ENCODE measurements at regions not wholly inside any gene's neighbourhood (a gene's known extent, or its start where the extent isn't known, plus 50 kb on each side); places are given as distances from the start of the nearest gene placed in this dataset.

DNA sequence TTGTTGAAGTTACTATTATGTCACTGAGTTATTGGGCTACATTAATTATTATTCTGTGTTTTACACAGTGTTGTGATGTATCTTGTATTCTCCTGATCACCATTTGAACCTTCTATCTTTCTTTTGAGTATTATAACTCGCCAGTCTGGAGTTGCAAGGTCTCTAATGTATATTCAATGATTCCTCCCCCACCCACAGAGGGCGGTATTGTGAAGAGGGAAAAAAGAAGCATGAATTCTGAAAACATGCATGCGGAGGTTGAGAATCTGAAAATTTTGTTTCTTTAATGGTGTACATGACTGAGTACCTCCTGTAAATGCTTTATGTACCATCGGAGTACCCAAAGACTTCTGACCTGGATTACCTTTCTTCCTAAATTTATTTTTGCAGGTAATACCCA, 266.6 kb downstream of the NR4A2 start:
- Histone ChIP-seq H3K14ac (ENCODE audit: low read length in 2 of 2) (no peak overlapping the region), H3K4ac (ENCODE audit: low read depth in 1 of 2, low read length in 2 of 2) (no peak overlapping the region), H4K91ac (ENCODE audit: low read length) (no peak overlapping the region), H2AFZ (ENCODE audit: low read depth, low read length) (no peak overlapping the region), H2BK5ac (ENCODE audit: low read depth, low read length, poor library complexity, severe bottlenecking) (no peak overlapping the region), H4K8ac (ENCODE audit: low read length) (no peak overlapping the region), H3K36me3 (ENCODE audit: control insufficient read depth in 1 of 2, insufficient read depth in 2 of 2, low read depth in 1 of 2, low read length in 2 of 2) (no peaks in the 10 kb centered on the region), H3K9me3 (ENCODE audit: control insufficient read depth, low read length) (no peaks in the 10 kb centered on the region), H3K9ac (ENCODE audit: low read length) (no peak overlapping the region), H3K27me3 (ENCODE audit: control insufficient read depth in 1 of 2, insufficient read depth in 1 of 2, low read length in 2 of 2) (no peaks in the 10 kb centered on the region), H2BK15ac (ENCODE audit: low read depth, poor library complexity, severe bottlenecking) (no peak overlapping the region), H3K23ac (ENCODE audit: low read length in 2 of 2) (no peak overlapping the region), H3K27ac (ENCODE audit: low read length, poor library complexity, severe bottlenecking) (no peak overlapping the region), H3K79me1 (replicated peaks; ENCODE audit: low read length, poor library complexity, severe bottlenecking) (no peaks in the 10 kb centered on the region), H2BK120ac (ENCODE audit: low read depth, low read length) (no peak overlapping the region), H3K4me1 (ENCODE audit: control insufficient read depth, insufficient read depth, low read depth, low read length) (no peaks in the 10 kb centered on the region), H3K18ac (ENCODE audit: low read depth in 1 of 2, low read length in 2 of 2) (no peak overlapping the region), H2BK12ac (ENCODE audit: low read length in 2 of 2) (no peak overlapping the region), H2AK5ac (ENCODE audit: low read length, severe bottlenecking) (no peak overlapping the region), H3K4me3 (ENCODE audit: insufficient read depth in 1 of 2, low read depth in 1 of 2, low read length in 2 of 2) (no peak overlapping the region), H3K4me2 (ENCODE audit: low read length, poor library complexity, severe bottlenecking) (no peak overlapping the region)
- no peak for DNase-seq
- 93% methylated on average over 1 of the region's 4 CpGs for WGBS

DNA sequence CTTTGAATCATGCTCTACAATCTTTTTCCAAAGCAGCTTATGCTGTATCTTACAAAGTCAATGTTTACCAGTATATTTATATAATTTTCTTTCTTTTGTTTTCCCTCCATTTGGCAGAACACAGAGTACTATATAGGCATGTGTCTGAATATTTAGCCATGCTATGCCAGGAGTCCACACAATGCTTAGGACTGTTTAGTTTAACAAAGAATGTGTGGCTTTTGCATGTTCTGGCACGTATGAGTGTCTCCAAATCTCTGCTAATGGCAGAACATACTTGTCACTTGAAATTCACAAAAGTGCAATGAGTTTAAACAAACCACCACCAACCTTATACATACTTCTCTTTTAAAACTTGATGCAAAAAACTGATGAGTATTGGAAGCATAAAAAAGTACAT, 268.0 kb downstream of the NR4A2 start:
- 33% methylated on average over 1 of the region's 1 CpG for WGBS
- Histone ChIP-seq H3K4me1 (ENCODE audit: control insufficient read depth, insufficient read depth, low read depth, low read length) (no peaks in the 10 kb centered on the region), H2AFZ (ENCODE audit: low read depth, low read length) (no peak overlapping the region), H3K36me3 (ENCODE audit: control insufficient read depth in 1 of 2, insufficient read depth in 2 of 2, low read depth in 1 of 2, low read length in 2 of 2) (no peaks in the 10 kb centered on the region), H4K8ac (ENCODE audit: low read length) (no peak overlapping the region), H2BK120ac (ENCODE audit: low read depth, low read length) (no peak overlapping the region), H2AK5ac (ENCODE audit: low read length, severe bottlenecking) (no peak overlapping the region), H3K4ac (ENCODE audit: low read depth in 1 of 2, low read length in 2 of 2) (no peak overlapping the region), H4K91ac (ENCODE audit: low read length) (no peak overlapping the region), H3K4me2 (ENCODE audit: low read length, poor library complexity, severe bottlenecking) (no peak overlapping the region), H3K9me3 (ENCODE audit: control insufficient read depth, low read length) (no peaks in the 10 kb centered on the region), H2BK15ac (ENCODE audit: low read depth, poor library complexity, severe bottlenecking) (no peak overlapping the region), H3K23ac (ENCODE audit: low read length in 2 of 2) (no peak overlapping the region), H2BK5ac (ENCODE audit: low read depth, low read length, poor library complexity, severe bottlenecking) (no peak overlapping the region), H3K9ac (ENCODE audit: low read length) (no peak overlapping the region), H2BK12ac (ENCODE audit: low read length in 2 of 2) (no peak overlapping the region), H3K79me1 (replicated peaks; ENCODE audit: low read length, poor library complexity, severe bottlenecking) (no peaks in the 10 kb centered on the region), H3K4me3 (ENCODE audit: insufficient read depth in 1 of 2, low read depth in 1 of 2, low read length in 2 of 2) (no peak overlapping the region), H3K27me3 (ENCODE audit: control insufficient read depth in 1 of 2, insufficient read depth in 1 of 2, low read length in 2 of 2) (no peaks in the 10 kb centered on the region), H3K18ac (ENCODE audit: low read depth in 1 of 2, low read length in 2 of 2) (no peak overlapping the region), H3K27ac (ENCODE audit: low read length, poor library complexity, severe bottlenecking) (no peak overlapping the region), H3K14ac (ENCODE audit: low read length in 2 of 2) (no peak overlapping the region)
- no peak for DNase-seq

DNA sequence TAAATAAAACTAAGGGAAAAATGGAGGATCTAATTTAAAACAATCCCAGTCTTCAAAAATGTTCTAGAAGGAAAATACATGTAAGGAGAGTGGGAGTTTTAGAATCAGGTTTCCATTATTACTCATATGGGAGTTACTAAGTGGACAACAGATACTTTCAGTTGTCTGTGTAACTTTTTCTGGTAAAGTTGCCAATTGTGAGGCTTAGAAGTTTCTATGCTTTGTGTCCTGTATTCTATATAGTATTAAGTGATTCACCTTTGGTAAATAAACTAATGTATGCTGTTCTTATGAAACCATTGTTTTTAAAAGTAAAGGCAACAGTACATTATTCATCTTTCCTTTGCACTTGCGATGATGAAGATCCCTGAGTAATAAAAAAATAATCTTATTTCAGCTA, 274.9 kb downstream of the NR4A2 start:
- 71% methylated on average over 1 of the region's 1 CpG for WGBS
- Histone ChIP-seq H3K79me1 (replicated peaks; ENCODE audit: low read length, poor library complexity, severe bottlenecking) (no peaks in the 10 kb centered on the region), H2BK12ac (ENCODE audit: low read length in 2 of 2) (no peak overlapping the region), H2AK5ac (ENCODE audit: low read length, severe bottlenecking) (no peak overlapping the region), H4K8ac (ENCODE audit: low read length) (no peak overlapping the region), H3K4me3 (ENCODE audit: insufficient read depth in 1 of 2, low read depth in 1 of 2, low read length in 2 of 2) (no peak overlapping the region), H3K9ac (ENCODE audit: low read length) (no peak overlapping the region), H3K36me3 (ENCODE audit: control insufficient read depth in 1 of 2, insufficient read depth in 2 of 2, low read depth in 1 of 2, low read length in 2 of 2) (no peaks in the 10 kb centered on the region), H2AFZ (ENCODE audit: low read depth, low read length) (no peak overlapping the region), H4K91ac (ENCODE audit: low read length) (no peak overlapping the region), H3K18ac (ENCODE audit: low read depth in 1 of 2, low read length in 2 of 2) (no peak overlapping the region), H3K27me3 (ENCODE audit: control insufficient read depth in 1 of 2, insufficient read depth in 1 of 2, low read length in 2 of 2) (no peaks in the 10 kb centered on the region), H3K9me3 (ENCODE audit: control insufficient read depth, low read length) (no peaks in the 10 kb centered on the region), H3K14ac (ENCODE audit: low read length in 2 of 2) (no peak overlapping the region), H3K27ac (ENCODE audit: low read length, poor library complexity, severe bottlenecking) (no peak overlapping the region), H3K23ac (ENCODE audit: low read length in 2 of 2) (no peak overlapping the region), H3K4me1 (ENCODE audit: control insufficient read depth, insufficient read depth, low read depth, low read length) (no peaks in the 10 kb centered on the region), H2BK15ac (ENCODE audit: low read depth, poor library complexity, severe bottlenecking) (no peak overlapping the region), H3K4ac (ENCODE audit: low read depth in 1 of 2, low read length in 2 of 2) (no peak overlapping the region), H2BK5ac (ENCODE audit: low read depth, low read length, poor library complexity, severe bottlenecking) (no peak overlapping the region), H2BK120ac (ENCODE audit: low read depth, low read length) (no peak overlapping the region), H3K4me2 (ENCODE audit: low read length, poor library complexity, severe bottlenecking) (no peak overlapping the region)
- no peak for DNase-seq

DNA sequence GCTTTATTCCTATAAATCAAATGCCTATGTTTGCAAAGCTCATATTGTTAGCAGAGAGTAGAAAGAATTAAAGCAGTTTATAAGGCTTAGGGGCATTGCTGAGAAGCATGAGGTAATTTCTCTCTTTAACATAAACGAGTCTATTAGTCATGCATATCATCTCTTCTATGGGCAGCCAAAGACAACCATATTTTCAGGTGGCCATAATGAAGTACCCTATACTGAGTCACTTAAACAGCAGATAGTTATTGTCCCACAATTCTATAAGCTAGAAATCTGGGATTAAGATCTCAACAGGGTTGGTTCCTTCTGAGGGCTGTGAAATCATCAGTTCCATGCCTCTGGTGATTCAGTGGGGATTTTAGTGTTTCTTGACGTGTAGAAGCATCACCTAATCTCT, 277.5 kb downstream of the NR4A2 start:
- Histone ChIP-seq H3K14ac (ENCODE audit: low read length in 2 of 2) (no peak overlapping the region), H3K4me3 (ENCODE audit: insufficient read depth in 1 of 2, low read depth in 1 of 2, low read length in 2 of 2) (no peak overlapping the region), H3K27ac (ENCODE audit: low read length, poor library complexity, severe bottlenecking) (no peak overlapping the region), H3K79me1 (replicated peaks; ENCODE audit: low read length, poor library complexity, severe bottlenecking) (no peaks in the 10 kb centered on the region), H3K18ac (ENCODE audit: low read depth in 1 of 2, low read length in 2 of 2) (no peak overlapping the region), H3K4me2 (ENCODE audit: low read length, poor library complexity, severe bottlenecking) (no peak overlapping the region), H2BK5ac (ENCODE audit: low read depth, low read length, poor library complexity, severe bottlenecking) (no peak overlapping the region), H3K36me3 (ENCODE audit: control insufficient read depth in 1 of 2, insufficient read depth in 2 of 2, low read depth in 1 of 2, low read length in 2 of 2) (no peaks in the 10 kb centered on the region), H4K8ac (ENCODE audit: low read length) (no peak overlapping the region), H3K27me3 (ENCODE audit: control insufficient read depth in 1 of 2, insufficient read depth in 1 of 2, low read length in 2 of 2) (no peaks in the 10 kb centered on the region), H2BK120ac (ENCODE audit: low read depth, low read length) (no peak overlapping the region), H2AK5ac (ENCODE audit: low read length, severe bottlenecking) (no peak overlapping the region), H3K23ac (ENCODE audit: low read length in 2 of 2) (no peak overlapping the region), H2BK12ac (ENCODE audit: low read length in 2 of 2) (no peak overlapping the region), H3K4me1 (ENCODE audit: control insufficient read depth, insufficient read depth, low read depth, low read length) (no peaks in the 10 kb centered on the region), H3K4ac (ENCODE audit: low read depth in 1 of 2, low read length in 2 of 2) (no peak overlapping the region), H2AFZ (ENCODE audit: low read depth, low read length) (no peak overlapping the region), H3K9me3 (ENCODE audit: control insufficient read depth, low read length) (no peaks in the 10 kb centered on the region), H4K91ac (ENCODE audit: low read length) (no peak overlapping the region), H2BK15ac (ENCODE audit: low read depth, poor library complexity, severe bottlenecking) (no peak overlapping the region), H3K9ac (ENCODE audit: low read length) (no peak overlapping the region)
- WGBS: 60% methylated on average over 1 of the region's 2 CpGs
- no peak for DNase-seq
